IMR-90 (cell line): ENCODE measurements at regions not wholly inside any gene's neighbourhood (a gene's known extent, or its start where the extent isn't known, plus 50 kb on each side); places are given as distances from the start of the nearest gene placed in this dataset.

Source experiments
- ATAC-seq: fragments of 200-7000 bp; cut with Tn5 transposase; 2 replicates; pipeline ENCODE4 v1.9.1; 2020; ENCODE audit warnings: low read depth, mild to moderate bottlenecking, moderate library complexity
- BruUV-seq: library from RNA; stranded (reverse); fragments of 400-500 nt; replicated peaks from 2 replicates; lab custom pipeline; 2021; lab: Mats Ljungman, UMichigan
- CTCF ChIA-PET: fragments of 300-600 bp; formaldehyde crosslinking; extraction: SDS; loops from one replicate; lab custom pipeline; 2021; ENCODE audit warnings: antibody characterized with exemption; lab: Yijun Ruan, JAX
- POLR2A ChIA-PET: fragments of 300-600 bp; sonication (Branson Sonifier 250); formaldehyde crosslinking; loops from one replicate; lab custom pipeline; 2022; ENCODE audit warnings: antibody characterized with exemption; ENCODE audit not compliant: unreplicated experiment; lab: Charles Lee
- DNase-seq: peaks from one replicate; pipeline ENCODE4 v3.0.0; 2013
- H2AFZ ChIP-seq: replicated peaks from 2 replicates; pipeline ENCODE3; 2013; ENCODE audit warnings: low read length, mild to moderate bottlenecking; ENCODE audit not compliant: poor library complexity
- H2AK5ac ChIP-seq: 2 replicates; pipeline ENCODE4 v1.6.1; 2013; ENCODE audit warnings: low read depth, low read length, inconsistent platforms
- H2AK9ac ChIP-seq: replicated peaks from 2 replicates; pipeline ENCODE3; 2013; ENCODE audit warnings: mild to moderate bottlenecking, low read depth, low read length, moderate library complexity; ENCODE audit not compliant: poor library complexity
- H2BK120ac ChIP-seq: 2 replicates; pipeline ENCODE4 v1.6.1; 2013; ENCODE audit warnings: low read depth, low read length, inconsistent platforms
- H2BK15ac ChIP-seq: 3 replicates; pipeline ENCODE4 v1.6.1; 2013; ENCODE audit warnings: low read depth, low read length, inconsistent platforms
- H2BK20ac ChIP-seq: 2 replicates; pipeline ENCODE4 v1.6.1; 2013; ENCODE audit warnings: low read depth, mild to moderate bottlenecking, inconsistent platforms, low read length, moderate library complexity
- H2BK5ac ChIP-seq: 2 replicates; pipeline ENCODE4 v1.6.1; 2013; ENCODE audit warnings: mild to moderate bottlenecking, low read depth, low read length, inconsistent platforms; ENCODE audit not compliant: poor library complexity, severe bottlenecking
- H3K14ac ChIP-seq: replicated peaks from 2 replicates; pipeline ENCODE4 v1.6.1; 2013; ENCODE audit warnings: low read depth, low read length, inconsistent platforms
- H3K18ac ChIP-seq: 2 replicates; pipeline ENCODE4 v1.6.1; 2013; ENCODE audit warnings: low read depth, low read length, control low read depth
- H3K23ac ChIP-seq: 2 replicates; pipeline ENCODE4 v1.6.1; 2013; ENCODE audit warnings: low read depth, low read length, inconsistent platforms
- H3K27ac ChIP-seq: 2 replicates; pipeline ENCODE4 v1.5.1; 2013; ENCODE audit warnings: mild to moderate bottlenecking, control low read depth, low read length; ENCODE audit not compliant: insufficient read depth
- H3K27me3 ChIP-seq: 2 replicates; pipeline ENCODE4 v1.6.1; 2013; ENCODE audit warnings: low read length; ENCODE audit not compliant: control insufficient read depth, insufficient read depth
- H3K36me3 ChIP-seq: 2 replicates; pipeline ENCODE4 v1.6.1; 2013; ENCODE audit warnings: low read length, mixed read lengths; ENCODE audit not compliant: control insufficient read depth, insufficient read depth
- H3K4ac ChIP-seq: 2 replicates; pipeline ENCODE4 v1.6.1; 2013; ENCODE audit warnings: low read depth, low read length, inconsistent platforms
- H3K4me1 ChIP-seq: 2 replicates; pipeline ENCODE4 v1.6.1; 2013; ENCODE audit warnings: low read length, mixed read lengths; ENCODE audit not compliant: control insufficient read depth, insufficient read depth
- H3K4me2 ChIP-seq: 2 replicates; pipeline ENCODE4 v1.6.1; 2013; ENCODE audit warnings: low read depth, mild to moderate bottlenecking, control low read depth, low read length, moderate library complexity
- H3K4me3 ChIP-seq: 2 replicates; pipeline ENCODE4 v1.5.1; 2013; ENCODE audit warnings: low read depth, mild to moderate bottlenecking, control low read depth, low read length, moderate library complexity; ENCODE audit not compliant: insufficient read depth
- H3K56ac ChIP-seq: 2 replicates; pipeline ENCODE4 v1.6.1; 2013; ENCODE audit warnings: low read length, inconsistent platforms; ENCODE audit not compliant: insufficient read depth; ENCODE audit errors: extremely low read depth
- H3K79me1 ChIP-seq, 2 experiments: 2 replicates each; pipeline ENCODE4 v1.6.1; 2013; ENCODE audit warnings: low read length in 2 of 2, inconsistent platforms in 1 of 2, low read depth in 1 of 2
- H3K9ac ChIP-seq: 2 replicates; pipeline ENCODE4 v1.6.1; 2013; ENCODE audit warnings: low read depth, low read length, control low read depth
- H3K9me1 ChIP-seq: 2 replicates; pipeline ENCODE4 v1.6.1; 2013; ENCODE audit warnings: low read length, inconsistent platforms; ENCODE audit not compliant: insufficient read depth
- H3K9me3 ChIP-seq: 2 replicates; pipeline ENCODE4 v1.6.1; 2013; ENCODE audit warnings: low read length; ENCODE audit not compliant: control insufficient read depth, insufficient read depth
- H4K20me1 ChIP-seq: 2 replicates; pipeline ENCODE4 v1.6.1; 2013; ENCODE audit warnings: low read length, inconsistent platforms; ENCODE audit not compliant: insufficient read depth
- H4K5ac ChIP-seq: 2 replicates; pipeline ENCODE4 v1.6.1; 2013; ENCODE audit warnings: mild to moderate bottlenecking, low read depth, low read length, control low read depth
- H4K8ac ChIP-seq, 2 experiments: 2 replicates each; pipeline ENCODE4 v1.6.1; 2013; ENCODE audit warnings: low read depth in 2 of 2, low read length in 2 of 2, control low read depth in 1 of 2, inconsistent platforms in 1 of 2
- H4K91ac ChIP-seq: 2 replicates; pipeline ENCODE4 v1.6.1; 2013; ENCODE audit warnings: low read depth, low read length, inconsistent platforms; ENCODE audit not compliant: insufficient read depth
- BHLHE40 ChIP-seq: fragments of 150-350 bp; IDR thresholded peaks from 2 replicates; pipeline ENCODE4 v1.6.1; 2016; ENCODE audit warnings: mild to moderate bottlenecking, low read depth, low read length
- CEBPB ChIP-seq: IDR thresholded peaks from 2 replicates; pipeline ENCODE4 v1.6.1; 2012; ENCODE audit warnings: low read depth, low read length, improper control_type of control experiment
- CHD1 ChIP-seq: IDR thresholded peaks from 2 replicates; pipeline ENCODE4 v1.6.1; 2012; ENCODE audit warnings: low read depth, low read length, improper control_type of control experiment
- FOS ChIP-seq: fragments of 150-350 bp; IDR thresholded peaks from 2 replicates; pipeline ENCODE4 v1.6.1; 2016; ENCODE audit warnings: low read depth, low read length
- MAFK ChIP-seq: IDR thresholded peaks from 2 replicates; pipeline ENCODE4 v1.6.1; 2012; ENCODE audit warnings: low read depth, low read length, improper control_type of control experiment
- MXI1 ChIP-seq: IDR thresholded peaks from 2 replicates; pipeline ENCODE4 v1.6.1; 2012; ENCODE audit warnings: low read depth, mild to moderate bottlenecking, low read length, moderate library complexity, borderline replicate concordance
- POLR2A ChIP-seq: IDR thresholded peaks from 2 replicates; pipeline ENCODE4 v1.6.1; 2012; ENCODE audit warnings: mild to moderate bottlenecking, low read depth, low read length
- RAD21 ChIP-seq: IDR thresholded peaks from 2 replicates; pipeline ENCODE4 v1.6.1; 2012; ENCODE audit warnings: low read length, improper control_type of control experiment
- RCOR1 ChIP-seq: IDR thresholded peaks from 2 replicates; pipeline ENCODE4 v1.6.1; 2012; ENCODE audit warnings: mild to moderate bottlenecking, low read length, improper control_type of control experiment; ENCODE audit not compliant: insufficient replicate concordance
- RFX5 ChIP-seq: IDR thresholded peaks from 2 replicates; pipeline ENCODE4 v1.8.0; 2012; ENCODE audit warnings: low read depth, mild to moderate bottlenecking, low read length, moderate library complexity
- SMC3 ChIP-seq: fragments of 150-350 bp; IDR thresholded peaks from 2 replicates; pipeline ENCODE4 v1.6.1; 2016; ENCODE audit warnings: low read depth, mild to moderate bottlenecking, antibody characterized with exemption, low read length, moderate library complexity
- WGBS, 2 experiments: methylation state at CpG; one replicate each; pipeline versions ENCODE4 v1.1.5 to v1.1.7; 2013; ENCODE audit warnings: missing lambda C conversion rate in 2 of 2; ENCODE audit not compliant: insufficient read length in 1 of 2; ENCODE audit errors: extremely low coverage in 2 of 2; 5-methylcytosine and 5-hydroxymethylcytosine counted together
- dilution Hi-C: fragments of 300-500 bp; cut with HindIII; formaldehyde crosslinking; loops from one replicate; pipeline ENCODE4 v1.14.3; 2018; ENCODE audit warnings: low sequenced_read_pairs; ENCODE audit not compliant: unreplicated experiment
- in situ Hi-C: fragments of 300-500 bp; cut with MboI; formaldehyde crosslinking; loops from 3 replicates; pipeline ENCODE4 v1.14.3; 2019; ENCODE audit warnings: low sequenced_read_pairs, inconsistent platforms, mixed read lengths
- intact Hi-C: fragments of 100-400 bp; cut with micrococcal nuclease; formaldehyde crosslinking; loops from 2 replicates; pipeline ENCODE4 v1.10.0; 2022
- TF ChIP-seq, protein P1 (sequence below): fragments of 150-350 bp; IDR thresholded peaks from 2 replicates; pipeline ENCODE4 v1.6.1; 2016; ENCODE audit warnings: low read depth, mild to moderate bottlenecking, low read length, moderate library complexity, borderline replicate concordance
- TF ChIP-seq, protein P2 (sequence below): conservative IDR thresholded peaks from 2 replicates; pipeline ENCODE4 v1.5.1; 2012; ENCODE audit warnings: mild to moderate bottlenecking, low read depth, low read length, improper control_type of control experiment
- TF ChIP-seq, protein P3 (sequence below): fragments of 150-350 bp; IDR thresholded peaks from 2 replicates; pipeline ENCODE4 v1.6.1; 2017; ENCODE audit warnings: mild to moderate bottlenecking, antibody characterized with exemption, low read length, low read depth

DNA sequence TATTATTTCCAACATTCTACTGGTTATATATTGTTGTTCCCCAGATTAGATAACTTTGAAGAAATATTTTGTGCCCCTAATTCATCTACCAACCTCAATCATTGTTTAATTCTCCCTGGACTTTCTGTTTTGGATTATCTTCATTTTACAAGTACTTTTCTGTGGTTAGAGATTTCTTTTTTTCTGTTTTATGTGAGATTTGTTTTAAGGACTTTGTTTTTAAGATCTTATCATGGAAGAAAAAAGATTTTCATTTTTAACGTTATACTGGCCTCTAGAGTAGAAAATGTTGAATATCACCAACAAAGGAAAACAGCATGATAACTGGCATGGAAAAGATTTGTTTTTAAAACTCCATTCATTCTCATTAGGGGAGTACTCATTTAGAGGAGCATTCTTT is 210.9 kb upstream of the KCNMB2 start:
- ChIA-PET CTCF (interaction anchor here (1.0 kb wide), 1 partner anchor 59 kb away, joined by 4 read pairs; no protein-coding TSS in a partner anchor), POLR2A (no interaction called here)
- Histone ChIP-seq H3K4ac (no peak overlapping the region; the same call in 1 of the 2 replicates), H4K20me1 (no peaks in the 10 kb centered on the region), H3K56ac (no peak overlapping the region), H3K18ac (no peak overlapping the region), H4K5ac (no peak overlapping the region), H2BK5ac (peak overlapping the region; percentile 82), H3K4me2 (no peak overlapping the region), H3K27me3 (no peaks in the 10 kb centered on the region), H3K4me3 (no peak overlapping the region), H3K9me3 (no peaks in the 10 kb centered on the region), H3K14ac (no peak overlapping the region), H2BK120ac (no peak overlapping the region), H2AFZ (no peak overlapping the region), H4K91ac (no peak overlapping the region), H2BK20ac (no peak overlapping the region; the same call in 1 of the 2 replicates), H3K9ac (no peak overlapping the region), H3K4me1 (peaks cover 9% of the 10 kb centered on the region), H2BK15ac (no peak overlapping the region), H2AK5ac (no peak overlapping the region), H3K27ac (no peak overlapping the region), H3K23ac (no peak overlapping the region), H3K36me3 (no peaks in the 10 kb centered on the region), H4K8ac (peak overlapping the region in 1 of 2 experiments; percentile 13; a peak in 1 of 4 replicates), H2AK9ac (no peak overlapping the region), H3K79me1 (no peaks in the 10 kb centered on the region), H3K9me1 (peaks cover 4% of the 10 kb centered on the region; the same call in 1 of the 2 replicates)
- DNase-seq, result peak; percentile 64
- no peak for TF ChIP-seq RFX5
- no peak for TF ChIP-seq POLR2A
- peak; percentile 64 for TF ChIP-seq RAD21
- TF ChIP-seq, protein P1, sequence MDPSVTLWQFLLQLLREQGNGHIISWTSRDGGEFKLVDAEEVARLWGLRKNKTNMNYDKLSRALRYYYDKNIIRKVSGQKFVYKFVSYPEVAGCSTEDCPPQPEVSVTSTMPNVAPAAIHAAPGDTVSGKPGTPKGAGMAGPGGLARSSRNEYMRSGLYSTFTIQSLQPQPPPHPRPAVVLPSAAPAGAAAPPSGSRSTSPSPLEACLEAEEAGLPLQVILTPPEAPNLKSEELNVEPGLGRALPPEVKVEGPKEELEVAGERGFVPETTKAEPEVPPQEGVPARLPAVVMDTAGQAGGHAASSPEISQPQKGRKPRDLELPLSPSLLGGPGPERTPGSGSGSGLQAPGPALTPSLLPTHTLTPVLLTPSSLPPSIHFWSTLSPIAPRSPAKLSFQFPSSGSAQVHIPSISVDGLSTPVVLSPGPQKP, result no peak
- TF ChIP-seq MXI1, result no peak
- TF ChIP-seq FOS, result no peak
- peak; percentile 69 for TF ChIP-seq SMC3
- no peak for TF ChIP-seq CHD1
- TF ChIP-seq, protein P2, sequence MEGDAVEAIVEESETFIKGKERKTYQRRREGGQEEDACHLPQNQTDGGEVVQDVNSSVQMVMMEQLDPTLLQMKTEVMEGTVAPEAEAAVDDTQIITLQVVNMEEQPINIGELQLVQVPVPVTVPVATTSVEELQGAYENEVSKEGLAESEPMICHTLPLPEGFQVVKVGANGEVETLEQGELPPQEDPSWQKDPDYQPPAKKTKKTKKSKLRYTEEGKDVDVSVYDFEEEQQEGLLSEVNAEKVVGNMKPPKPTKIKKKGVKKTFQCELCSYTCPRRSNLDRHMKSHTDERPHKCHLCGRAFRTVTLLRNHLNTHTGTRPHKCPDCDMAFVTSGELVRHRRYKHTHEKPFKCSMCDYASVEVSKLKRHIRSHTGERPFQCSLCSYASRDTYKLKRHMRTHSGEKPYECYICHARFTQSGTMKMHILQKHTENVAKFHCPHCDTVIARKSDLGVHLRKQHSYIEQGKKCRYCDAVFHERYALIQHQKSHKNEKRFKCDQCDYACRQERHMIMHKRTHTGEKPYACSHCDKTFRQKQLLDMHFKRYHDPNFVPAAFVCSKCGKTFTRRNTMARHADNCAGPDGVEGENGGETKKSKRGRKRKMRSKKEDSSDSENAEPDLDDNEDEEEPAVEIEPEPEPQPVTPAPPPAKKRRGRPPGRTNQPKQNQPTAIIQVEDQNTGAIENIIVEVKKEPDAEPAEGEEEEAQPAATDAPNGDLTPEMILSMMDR, result peak; percentile 64
- TF ChIP-seq RCOR1, result no peak
- TF ChIP-seq, protein P3, sequence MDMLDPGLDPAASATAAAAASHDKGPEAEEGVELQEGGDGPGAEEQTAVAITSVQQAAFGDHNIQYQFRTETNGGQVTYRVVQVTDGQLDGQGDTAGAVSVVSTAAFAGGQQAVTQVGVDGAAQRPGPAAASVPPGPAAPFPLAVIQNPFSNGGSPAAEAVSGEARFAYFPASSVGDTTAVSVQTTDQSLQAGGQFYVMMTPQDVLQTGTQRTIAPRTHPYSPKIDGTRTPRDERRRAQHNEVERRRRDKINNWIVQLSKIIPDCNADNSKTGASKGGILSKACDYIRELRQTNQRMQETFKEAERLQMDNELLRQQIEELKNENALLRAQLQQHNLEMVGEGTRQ, result no peak
- no peak for TF ChIP-seq MAFK
- no peak for TF ChIP-seq CEBPB
- no peak for TF ChIP-seq BHLHE40
- BruUV-seq, result no TSS peak
- dilution Hi-C loops (no loop called here), in situ Hi-C loops (loop anchor here (10.0 to 25.0 kb wide), 2 partner anchors 1141 to 1263 kb away; no protein-coding TSS in a partner anchor), intact Hi-C loops (loop anchor here (1.0 to 10.0 kb wide), 8 partner anchors 57 to 1274 kb away; partner anchors contain the start of gene TBL1XR1)
- peak; percentile 68 for ATAC-seq
- WGBS, 2 experiments, result no CpG with 5 or more reads among the region's 1 CpG
